Astrocyte (in vitro differentiated cells and primary cell): ENCODE measurements at regions not wholly inside any gene's neighbourhood (a gene's known extent, or its start where the extent isn't known, plus 50 kb on each side); places are given as distances from the start of the nearest gene placed in this dataset.

Source experiments
- DNase-seq: peaks from one replicate; pipeline ENCODE4 v3.0.0-alpha.2; 2010; ENCODE audit warnings: low read depth
- FAIRE-seq: peaks from 2 replicates; lab custom pipeline; 2011; peaks lifted over from hg19 to GRCh38; lab: Jason Lieb, UNC
- H2AFZ ChIP-seq: 2 replicates; pipeline ENCODE4 v1.6.0; 2012; ENCODE audit warnings: low read depth, low read length, inconsistent platforms
- H3K27ac ChIP-seq: 2 replicates; pipeline ENCODE4 v1.5.1; 2011; ENCODE audit warnings: low read depth, low read length, inconsistent platforms
- H3K27me3 ChIP-seq: 2 replicates; pipeline ENCODE4 v1.6.0; 2011; ENCODE audit warnings: low read length, inconsistent platforms; ENCODE audit not compliant: insufficient read depth
- H3K36me3 ChIP-seq: 2 replicates; pipeline ENCODE4 v1.5.1; 2011; ENCODE audit warnings: low read length, inconsistent platforms; ENCODE audit not compliant: insufficient read depth
- H3K4me1 ChIP-seq: 2 replicates; pipeline ENCODE4 v1.5.1; 2011; ENCODE audit warnings: low read length, inconsistent platforms; ENCODE audit not compliant: insufficient read depth
- H3K4me2 ChIP-seq: 2 replicates; pipeline ENCODE4 v1.6.0; 2012; ENCODE audit warnings: low read length, inconsistent platforms
- H3K4me3 ChIP-seq: 2 replicates; pipeline ENCODE4 v1.5.1; 2011; ENCODE audit warnings: low read depth, mild to moderate bottlenecking, low read length, inconsistent platforms; ENCODE audit not compliant: insufficient read depth
- H3K79me2 ChIP-seq: 2 replicates; pipeline ENCODE4 v1.6.0; 2012; ENCODE audit warnings: mild to moderate bottlenecking, low read length, inconsistent platforms; ENCODE audit not compliant: insufficient read depth
- H3K9ac ChIP-seq: 2 replicates; pipeline ENCODE4 v1.6.0; 2012; ENCODE audit warnings: mild to moderate bottlenecking, low read length, inconsistent platforms
- H3K9me3 ChIP-seq: 2 replicates; pipeline ENCODE4 v1.5.1; 2012; ENCODE audit warnings: low read depth, mild to moderate bottlenecking, low read length, inconsistent platforms; ENCODE audit not compliant: insufficient read depth
- H4K20me1 ChIP-seq: 2 replicates; pipeline ENCODE4 v1.6.0; 2012; ENCODE audit warnings: low read length, inconsistent platforms; ENCODE audit not compliant: insufficient read depth
- H3K27ac Mint-ChIP-seq: one replicate; pipeline ENCODE4 v1.8.0; 2021; ENCODE audit warnings: mild to moderate bottlenecking, mixed read lengths; ENCODE audit not compliant: unreplicated experiment
- H3K27me3 Mint-ChIP-seq: one replicate; pipeline ENCODE4 v1.8.0; 2021; ENCODE audit warnings: low read depth, mixed read lengths; ENCODE audit not compliant: unreplicated experiment
- H3K36me3 Mint-ChIP-seq: one replicate; pipeline ENCODE4 v1.8.0; 2021; ENCODE audit warnings: low read depth, mixed read lengths; ENCODE audit not compliant: unreplicated experiment
- H3K4me1 Mint-ChIP-seq: one replicate; pipeline ENCODE4 v1.8.0; 2021; ENCODE audit warnings: low read depth, mixed read lengths; ENCODE audit not compliant: unreplicated experiment
- H3K4me3 Mint-ChIP-seq: one replicate; pipeline ENCODE4 v1.8.0; 2021; ENCODE audit warnings: mild to moderate bottlenecking, moderate library complexity, mixed read lengths; ENCODE audit not compliant: unreplicated experiment
- H3K9me3 Mint-ChIP-seq: one replicate; pipeline ENCODE4 v1.8.0; 2021; ENCODE audit warnings: mild to moderate bottlenecking, mixed read lengths; ENCODE audit not compliant: unreplicated experiment
- CTCF ChIP-seq: IDR thresholded peaks from 2 replicates; pipeline ENCODE4 v1.5.1; 2011; ENCODE audit warnings: low read depth, mild to moderate bottlenecking, inconsistent platforms, low read length, moderate library complexity; ENCODE audit not compliant: insufficient read depth
- EZH2 ChIP-seq: IDR thresholded peaks from 2 replicates; pipeline ENCODE4 v1.6.1; 2012; ENCODE audit warnings: mild to moderate bottlenecking, low read length, inconsistent platforms; ENCODE audit not compliant: insufficient read depth

- H3K4me1 ChIP-seq, result no peaks in the 10 kb centered on the region
- H3K4me2 ChIP-seq, result no peak overlapping the region
- Mint-ChIP-seq H3K4me3 (no peak overlapping the region), H3K4me1 (peaks cover 3% of the 10 kb centered on the region), H3K27ac (no peak overlapping the region), H3K36me3 (no peaks in the 10 kb centered on the region), H3K27me3 (peaks cover 56% of the 10 kb centered on the region), H3K9me3 (peaks cover 8% of the 10 kb centered on the region)
- H3K79me2 ChIP-seq, result no peaks in the 10 kb centered on the region
- H3K4me3 ChIP-seq, result no peak overlapping the region
- H3K27ac ChIP-seq, result no peak overlapping the region
- H3K9me3 ChIP-seq, result no peaks in the 10 kb centered on the region
- no peaks in the 10 kb centered on the region for H3K27me3 ChIP-seq
- H3K9ac ChIP-seq, result no peak overlapping the region
- DNase-seq (no peak), FAIRE-seq (no peak)
- no peaks in the 10 kb centered on the region for H4K20me1 ChIP-seq
- H2AFZ ChIP-seq, result no peak overlapping the region
- no peak for TF ChIP-seq CTCF
- no peak for TF ChIP-seq EZH2
- no peaks in the 10 kb centered on the region for H3K36me3 ChIP-seq
Measured at GRCh38 chr9:21744320-21744719, 58.1 kb upstream of the MTAP start.

- no peaks in the 10 kb centered on the region for H3K27me3 ChIP-seq
- FAIRE-seq (no peak), DNase-seq (no peak)
- peaks cover 55% of the 10 kb centered on the region for H3K27me3 Mint-ChIP-seq
- no peak overlapping the region for H3K4me3 Mint-ChIP-seq
- TF ChIP-seq EZH2 (no peak), CTCF (no peak)
- no peak overlapping the region for H2AFZ ChIP-seq
- peaks cover 8% of the 10 kb centered on the region for H3K9me3 Mint-ChIP-seq
- H3K27ac ChIP-seq, result no peak overlapping the region
- H3K4me1 ChIP-seq, result no peaks in the 10 kb centered on the region
- H3K79me2 ChIP-seq, result no peaks in the 10 kb centered on the region
- H3K36me3 Mint-ChIP-seq, result no peaks in the 10 kb centered on the region
- no peak overlapping the region for H3K9ac ChIP-seq
- no peaks in the 10 kb centered on the region for H3K36me3 ChIP-seq
- H3K4me3 ChIP-seq, result no peak overlapping the region
- H3K9me3 ChIP-seq, result no peaks in the 10 kb centered on the region
- H3K4me2 ChIP-seq, result no peak overlapping the region
- no peaks in the 10 kb centered on the region for H4K20me1 ChIP-seq
- H3K4me1 Mint-ChIP-seq, result peaks cover 3% of the 10 kb centered on the region
- H3K27ac Mint-ChIP-seq, result no peak overlapping the region
Measured at GRCh38 chr9:21744841-21745240, 57.6 kb upstream of the MTAP start.

- FAIRE-seq, result no peak
- no peaks in the 10 kb centered on the region for H3K27me3 ChIP-seq
- H3K27me3 Mint-ChIP-seq, result peaks cover 41% of the 10 kb centered on the region
Measured at GRCh38 chr9:21746550-21746949, 55.9 kb upstream of the MTAP start.

More at GRCh38 chr9:21746550-21746949, 55.9 kb upstream of the MTAP start:
- H3K4me2 ChIP-seq, result no peak overlapping the region
- H3K79me2 ChIP-seq, result no peaks in the 10 kb centered on the region
- Mint-ChIP-seq H3K9me3 (peaks cover 5% of the 10 kb centered on the region), H3K36me3 (no peaks in the 10 kb centered on the region), H3K4me3 (no peak overlapping the region), H3K27ac (no peak overlapping the region), H3K4me1 (peaks cover 3% of the 10 kb centered on the region)
- no peak for DNase-seq
- no peak overlapping the region for H3K27ac ChIP-seq
- no peaks in the 10 kb centered on the region for H4K20me1 ChIP-seq
- no peaks in the 10 kb centered on the region for H3K4me1 ChIP-seq
- H3K9me3 ChIP-seq, result no peaks in the 10 kb centered on the region
- H3K36me3 ChIP-seq, result no peaks in the 10 kb centered on the region
- H3K9ac ChIP-seq, result no peak overlapping the region
- TF ChIP-seq CTCF, result no peak
- H3K4me3 ChIP-seq, result no peak overlapping the region
- H2AFZ ChIP-seq, result no peak overlapping the region
